ENCODE measurements at regions not wholly inside any gene's neighbourhood (a gene's known extent, or its start where the extent isn't known, plus 50 kb on each side); places are given as distances from the start of the nearest gene placed in this dataset.

DNA sequence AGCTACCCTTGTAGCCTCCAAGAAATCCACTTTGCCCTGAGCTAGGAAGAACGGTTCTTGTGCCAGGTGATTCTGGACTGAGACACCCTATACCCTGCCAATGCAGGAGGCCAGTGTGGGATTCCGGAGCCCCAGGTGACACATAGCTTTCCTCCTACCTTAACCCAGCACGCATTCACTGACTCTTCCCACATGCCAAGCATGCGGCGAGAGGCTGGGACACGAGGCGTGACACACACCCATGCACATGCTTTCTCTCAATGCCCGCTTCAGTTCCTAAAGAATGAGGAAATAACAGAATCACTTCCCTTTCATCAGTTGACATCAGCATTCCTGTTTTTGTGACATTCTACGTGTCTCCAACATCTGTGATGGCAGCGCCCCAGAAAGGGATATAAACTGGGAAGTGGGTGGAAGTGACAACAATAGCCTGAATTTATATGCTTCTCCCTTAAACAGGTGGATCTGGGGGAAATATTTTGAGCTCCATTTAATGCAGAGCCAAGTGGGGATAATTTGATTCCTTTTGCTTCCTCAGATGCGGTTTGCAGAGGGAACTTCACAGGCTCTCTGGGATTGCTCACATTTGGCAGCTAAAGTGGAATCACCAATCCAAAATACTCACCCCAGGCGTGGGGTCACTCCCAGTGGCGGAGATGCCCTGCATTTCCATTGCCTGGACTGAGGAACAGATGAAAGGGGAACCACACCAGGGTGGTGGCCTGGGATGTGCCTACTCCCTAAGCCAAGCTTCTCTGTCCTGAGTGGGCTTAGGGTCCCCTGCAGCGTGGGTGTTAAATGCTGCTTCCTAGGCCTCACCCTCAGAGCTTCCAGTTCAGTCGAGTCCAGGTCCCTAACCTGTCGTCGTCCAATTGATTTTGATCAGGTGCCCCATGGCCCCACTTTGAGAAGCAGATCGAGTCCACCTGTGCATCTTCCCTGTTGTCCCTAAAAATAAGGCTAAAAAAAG, 445.1 kb downstream of the SIPA1L2 start:
- Histone ChIP-seq H3K9me3 (no peaks in the 10 kb centered on the region), H3K27me3 (ENCODE audit: insufficient read depth) (no peaks in the 10 kb centered on the region), H3K27ac (ENCODE audit: low read depth in 2 of 2, low read length in 1 of 2) (no peak overlapping the region), H3K9ac (no peak overlapping the region), H3K36me3 (replicated peaks in 1 of 2; ENCODE audit: control insufficient read depth in 1 of 2, insufficient read depth in 2 of 2, low read length in 1 of 2) (no peaks in the 10 kb centered on the region), H3K79me2 (ENCODE audit: insufficient read depth) (no peaks in the 10 kb centered on the region), H3K9me2 (no peaks in the 10 kb centered on the region), H3F3A (replicated peaks; ENCODE audit: insufficient read depth) (no peaks in the 10 kb centered on the region), H2AFZ (ENCODE audit: low read depth) (no peak overlapping the region), H3K4me1 (ENCODE audit: control insufficient read depth in 1 of 2, insufficient read depth in 2 of 2, low read depth in 1 of 2, low read length in 1 of 2) (peaks cover 0 to 5% of the 10 kb centered on the region in 2 experiments; a peak in 1 of 4 replicates), H4K20me1 (ENCODE audit: insufficient read depth) (no peaks in the 10 kb centered on the region), H3K4me2 (no peak overlapping the region), H3K4me3 (ENCODE audit: low read depth in 2 of 2, low read length in 1 of 2) (no peak overlapping the region)
- TF ChIP-seq JUND (IDR thresholded peaks at IDR 0.05) (no peak), EP300 (IDR thresholded peaks at IDR 0.05; ENCODE audit: borderline replicate concordance in 1 of 2, low read depth in 1 of 2, low read length in 1 of 2) (no peak), MEF2A (IDR thresholded peaks at IDR 0.05; ENCODE audit: borderline replicate concordance, low read depth) (no peak), TCF12 (IDR thresholded peaks at IDR 0.05) (no peak), SIN3A (IDR thresholded peaks at IDR 0.05; ENCODE audit: borderline replicate concordance, low read depth, low read length) (no peak), POLR2AphosphoS5 (IDR thresholded peaks at IDR 0.05; ENCODE audit: low read depth, low read length) (no peak), RFX5 (IDR thresholded peaks at IDR 0.05; ENCODE audit: low read length) (no peak), CHD2 (IDR thresholded peaks at IDR 0.05; ENCODE audit: low read length, partially characterized antibody) (no peak)
- TF ChIP-seq, protein P1, sequence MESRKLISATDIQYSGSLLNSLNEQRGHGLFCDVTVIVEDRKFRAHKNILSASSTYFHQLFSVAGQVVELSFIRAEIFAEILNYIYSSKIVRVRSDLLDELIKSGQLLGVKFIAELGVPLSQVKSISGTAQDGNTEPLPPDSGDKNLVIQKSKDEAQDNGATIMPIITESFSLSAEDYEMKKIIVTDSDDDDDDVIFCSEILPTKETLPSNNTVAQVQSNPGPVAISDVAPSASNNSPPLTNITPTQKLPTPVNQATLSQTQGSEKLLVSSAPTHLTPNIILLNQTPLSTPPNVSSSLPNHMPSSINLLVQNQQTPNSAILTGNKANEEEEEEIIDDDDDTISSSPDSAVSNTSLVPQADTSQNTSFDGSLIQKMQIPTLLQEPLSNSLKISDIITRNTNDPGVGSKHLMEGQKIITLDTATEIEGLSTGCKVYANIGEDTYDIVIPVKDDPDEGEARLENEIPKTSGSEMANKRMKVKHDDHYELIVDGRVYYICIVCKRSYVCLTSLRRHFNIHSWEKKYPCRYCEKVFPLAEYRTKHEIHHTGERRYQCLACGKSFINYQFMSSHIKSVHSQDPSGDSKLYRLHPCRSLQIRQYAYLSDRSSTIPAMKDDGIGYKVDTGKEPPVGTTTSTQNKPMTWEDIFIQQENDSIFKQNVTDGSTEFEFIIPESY (IDR thresholded peaks at IDR 0.05; ENCODE audit: borderline replicate concordance, low read depth), result no peak
- TF ChIP-seq, protein P2, sequence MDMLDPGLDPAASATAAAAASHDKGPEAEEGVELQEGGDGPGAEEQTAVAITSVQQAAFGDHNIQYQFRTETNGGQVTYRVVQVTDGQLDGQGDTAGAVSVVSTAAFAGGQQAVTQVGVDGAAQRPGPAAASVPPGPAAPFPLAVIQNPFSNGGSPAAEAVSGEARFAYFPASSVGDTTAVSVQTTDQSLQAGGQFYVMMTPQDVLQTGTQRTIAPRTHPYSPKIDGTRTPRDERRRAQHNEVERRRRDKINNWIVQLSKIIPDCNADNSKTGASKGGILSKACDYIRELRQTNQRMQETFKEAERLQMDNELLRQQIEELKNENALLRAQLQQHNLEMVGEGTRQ (IDR thresholded peaks at IDR 0.05; ENCODE audit: borderline replicate concordance, low read depth, low read length), result no peak
- 66% methylated on average over 18 of the region's 18 CpGs for WGBS (ENCODE audit: low lambda C conversion rate)
- ChIA-PET POLR2A (no interaction called here), CTCF (interaction anchor here (0.8 kb wide), 1 partner anchor 12 kb away, joined by 5 read pairs; no protein-coding TSS in a partner anchor)
- DNase-seq, result no peak

DNA sequence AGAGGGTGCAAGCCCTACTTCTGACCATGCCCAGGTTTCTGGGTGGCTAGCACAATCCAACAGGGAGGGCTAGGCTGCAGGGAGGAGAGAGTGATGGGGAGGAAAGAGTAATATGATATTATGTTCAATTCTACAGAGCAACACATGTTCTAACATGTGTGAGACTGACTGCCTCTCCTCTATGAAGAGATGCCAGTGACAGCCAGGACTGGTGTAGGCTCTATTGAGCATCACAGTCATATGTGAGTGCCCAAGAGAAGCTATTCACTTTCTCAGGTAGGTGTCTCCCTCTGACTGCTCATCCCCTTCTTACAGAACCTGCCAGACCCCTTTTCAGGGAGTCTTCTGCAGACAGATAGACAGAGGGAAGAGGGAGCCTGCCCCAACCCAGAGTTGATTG, 446.1 kb downstream of the SIPA1L2 start:
- DNase-seq, result no peak
- no peaks in the 10 kb centered on the region for H4K20me1 ChIP-seq (ENCODE audit: insufficient read depth)

More for the DNA sequence above, 446.1 kb downstream of the SIPA1L2 start:
- Histone ChIP-seq H3K9me3 (no peaks in the 10 kb centered on the region), H3K79me2 (ENCODE audit: insufficient read depth) (no peaks in the 10 kb centered on the region), H3K27me3 (ENCODE audit: insufficient read depth) (no peaks in the 10 kb centered on the region), H3F3A (replicated peaks; ENCODE audit: insufficient read depth) (no peaks in the 10 kb centered on the region), H3K9ac (no peak overlapping the region), H3K27ac (ENCODE audit: low read depth in 2 of 2, low read length in 1 of 2) (no peak overlapping the region), H3K4me2 (no peak overlapping the region), H3K4me1 (ENCODE audit: control insufficient read depth in 1 of 2, insufficient read depth in 2 of 2, low read depth in 1 of 2, low read length in 1 of 2) (peaks cover 0 to 8% of the 10 kb centered on the region in 2 experiments; a peak in 1 of 4 replicates), H3K4me3 (ENCODE audit: low read depth in 2 of 2, low read length in 1 of 2) (no peak overlapping the region), H2AFZ (ENCODE audit: low read depth) (no peak overlapping the region), H3K9me2 (no peaks in the 10 kb centered on the region), H3K36me3 (replicated peaks in 1 of 2; ENCODE audit: control insufficient read depth in 1 of 2, insufficient read depth in 2 of 2, low read length in 1 of 2) (no peaks in the 10 kb centered on the region)
- ChIA-PET CTCF (interaction anchor here (1.0 kb wide), 1 partner anchor 28 kb away, joined by 3 read pairs; no protein-coding TSS in a partner anchor), POLR2A (no interaction called here)
- TF ChIP-seq, protein P3, sequence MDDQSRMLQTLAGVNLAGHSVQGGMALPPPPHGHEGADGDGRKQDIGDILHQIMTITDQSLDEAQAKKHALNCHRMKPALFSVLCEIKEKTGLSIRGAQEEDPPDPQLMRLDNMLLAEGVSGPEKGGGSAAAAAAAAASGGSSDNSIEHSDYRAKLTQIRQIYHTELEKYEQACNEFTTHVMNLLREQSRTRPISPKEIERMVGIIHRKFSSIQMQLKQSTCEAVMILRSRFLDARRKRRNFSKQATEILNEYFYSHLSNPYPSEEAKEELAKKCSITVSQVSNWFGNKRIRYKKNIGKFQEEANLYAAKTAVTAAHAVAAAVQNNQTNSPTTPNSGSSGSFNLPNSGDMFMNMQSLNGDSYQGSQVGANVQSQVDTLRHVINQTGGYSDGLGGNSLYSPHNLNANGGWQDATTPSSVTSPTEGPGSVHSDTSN (IDR thresholded peaks at IDR 0.05), result no peak
- TF ChIP-seq RAD21 (IDR thresholded peaks at IDR 0.05; ENCODE audit: low read length), result peak; percentile 30

Data from SK-N-SH (cell line).